OCI-LY1 (cell line): ENCODE measurements at regions not wholly inside any gene's neighbourhood (a gene's known extent, or its start where the extent isn't known, plus 50 kb on each side); places are given as distances from the start of the nearest gene placed in this dataset.

Source experiments
- H2AFZ ChIP-seq: fragments of 200-600 bp; sonication (generic), shearing (Covaris generic); 2 replicates; pipeline ENCODE4 v1.6.0; 2014; ENCODE audit warnings: antibody characterized with exemption, mild to moderate bottlenecking, low read length
- H3F3A ChIP-seq: fragments of 200-600 bp; sonication (generic), shearing (Covaris generic); 2 replicates; pipeline ENCODE4 v1.6.0; 2014; ENCODE audit warnings: mild to moderate bottlenecking, antibody characterized with exemption, low read length, moderate library complexity; ENCODE audit not compliant: insufficient read depth
- H3K27ac ChIP-seq: fragments of 200-600 bp; sonication (generic); 2 replicates; pipeline ENCODE4 v1.5.1; 2014; ENCODE audit warnings: low read length, mixed run types, mild to moderate bottlenecking, low read depth; ENCODE audit not compliant: poor library complexity, severe bottlenecking
- H3K27me3 ChIP-seq: fragments of 200-600 bp; sonication (generic); 2 replicates; pipeline ENCODE4 v1.6.0; 2014; ENCODE audit warnings: antibody characterized with exemption, mild to moderate bottlenecking, low read length, moderate library complexity; ENCODE audit not compliant: insufficient read depth
- H3K36me3 ChIP-seq: fragments of 200-600 bp; sonication (generic); 2 replicates; pipeline ENCODE4 v1.6.1; 2014; ENCODE audit warnings: mild to moderate bottlenecking, antibody characterized with exemption, low read length, moderate library complexity, mixed read lengths; ENCODE audit not compliant: insufficient read depth
- H3K4me1 ChIP-seq: fragments of 200-600 bp; sonication (generic); 2 replicates; pipeline ENCODE4 v1.5.1; 2014; ENCODE audit warnings: mild to moderate bottlenecking, low read length, moderate library complexity; ENCODE audit not compliant: insufficient read depth, severe bottlenecking
- H3K4me2 ChIP-seq: fragments of 200-600 bp; sonication (generic), shearing (Covaris generic); 2 replicates; pipeline ENCODE4 v1.6.1; 2014; ENCODE audit warnings: low read length
- H3K4me3 ChIP-seq: fragments of 200-600 bp; sonication (generic); 2 replicates; pipeline ENCODE4 v1.5.1; 2014; ENCODE audit warnings: low read length, low read depth, mild to moderate bottlenecking, mixed read lengths; ENCODE audit not compliant: poor library complexity, severe bottlenecking
- H3K79me2 ChIP-seq: fragments of 200-600 bp; shearing (Covaris generic); 2 replicates; pipeline ENCODE4 v1.6.1; 2016; ENCODE audit warnings: mixed run types, low read length, mixed read lengths; ENCODE audit not compliant: insufficient read depth
- H3K9ac ChIP-seq: fragments of 200-600 bp; sonication (generic), shearing (Covaris generic); 2 replicates; pipeline ENCODE4 v1.6.1; 2014; ENCODE audit warnings: mild to moderate bottlenecking, low read length, mixed read lengths
- H3K9me2 ChIP-seq: fragments of 200-600 bp; sonication (generic), shearing (Covaris generic); 2 replicates; pipeline ENCODE4 v1.6.1; 2014; ENCODE audit warnings: low read depth, mild to moderate bottlenecking, low read length, mixed read lengths
- H3K9me3 ChIP-seq: fragments of 200-600 bp; shearing (Covaris generic); 2 replicates; pipeline ENCODE4 v1.6.1; 2014; ENCODE audit warnings: low read length, mixed read lengths
- H4K20me1 ChIP-seq: fragments of 200-600 bp; sonication (generic), shearing (Covaris generic); 2 replicates; pipeline ENCODE4 v1.6.0; 2016; ENCODE audit warnings: mild to moderate bottlenecking, low read length; ENCODE audit not compliant: insufficient read depth
- CTCF ChIP-seq: fragments of 200-600 bp; sonication (generic), shearing (Covaris generic); IDR thresholded peaks from 2 replicates; pipeline ENCODE4 v1.5.1; 2017; ENCODE audit warnings: mild to moderate bottlenecking, antibody characterized with exemption, low read length, moderate library complexity, mixed read lengths
- EZH2 ChIP-seq: fragments of 200-600 bp; sonication (generic), shearing (Covaris generic); IDR thresholded peaks from 2 replicates; pipeline ENCODE4 v1.8.0; 2017; ENCODE audit warnings: borderline replicate concordance, mixed run types, mild to moderate bottlenecking, antibody characterized with exemption, low read length, moderate library complexity, mixed read lengths

- Histone ChIP-seq H3K27ac (no peak overlapping the region), H2AFZ (no peak overlapping the region), H3K9me3 (no peaks in the 10 kb centered on the region), H3K4me2 (no peak overlapping the region), H3K4me3 (no peak overlapping the region), H3K9me2 (no peaks in the 10 kb centered on the region), H3F3A (no peaks in the 10 kb centered on the region), H3K79me2 (no peaks in the 10 kb centered on the region), H3K36me3 (no peaks in the 10 kb centered on the region), H3K9ac (no peak overlapping the region), H4K20me1 (no peaks in the 10 kb centered on the region), H3K27me3 (0 out of 2 replicates have a peak, but pooled peaks cover 4% of the 10 kb centered on the region), H3K4me1 (no peaks in the 10 kb centered on the region)
- TF ChIP-seq EZH2, result no peak
- no peak for TF ChIP-seq CTCF
These were observed 148.0 kb downstream of the KCNJ12 start for GRCh38 chr17:21524211-21524591.

- H3K79me2 ChIP-seq, result no peaks in the 10 kb centered on the region
- no peaks in the 10 kb centered on the region for H3K36me3 ChIP-seq
- H4K20me1 ChIP-seq, result no peaks in the 10 kb centered on the region
- H2AFZ ChIP-seq, result no peak overlapping the region
- no peaks in the 10 kb centered on the region for H3K9me3 ChIP-seq
- H3K4me3 ChIP-seq, result no peak overlapping the region
- no peak overlapping the region for H3K4me2 ChIP-seq
- no peaks in the 10 kb centered on the region for H3K4me1 ChIP-seq
- H3F3A ChIP-seq, result no peaks in the 10 kb centered on the region
- no peaks in the 10 kb centered on the region for H3K9me2 ChIP-seq
- H3K27me3 ChIP-seq, result 0 out of 2 replicates have a peak, but pooled peaks cover 4% of the 10 kb centered on the region
- TF ChIP-seq EZH2 (no peak), CTCF (no peak)
- no peak overlapping the region for H3K9ac ChIP-seq
- no peak overlapping the region for H3K27ac ChIP-seq
These were observed 149.4 kb downstream of the KCNJ12 start for GRCh38 chr17:21525464-21526130.

- Histone ChIP-seq H2AFZ (no peak overlapping the region), H3K4me1 (no peaks in the 10 kb centered on the region), H3K4me2 (no peak overlapping the region), H3K27ac (no peak overlapping the region), H3K9me2 (no peaks in the 10 kb centered on the region), H3K9ac (no peak overlapping the region), H3K79me2 (no peaks in the 10 kb centered on the region), H3K9me3 (no peaks in the 10 kb centered on the region), H3F3A (no peaks in the 10 kb centered on the region), H3K4me3 (no peak overlapping the region), H3K36me3 (no peaks in the 10 kb centered on the region; the same call in 1 of the 2 replicates), H3K27me3 (0 out of 2 replicates have a peak, but pooled peaks cover 4% of the 10 kb centered on the region), H4K20me1 (no peaks in the 10 kb centered on the region)
- TF ChIP-seq CTCF (no peak), EZH2 (no peak)
These were observed 152.0 kb downstream of the KCNJ12 start for GRCh38 chr17:21528031-21528695.
